ENCODE measurements at regions not wholly inside any gene's neighbourhood (a gene's known extent, or its start where the extent isn't known, plus 50 kb on each side); places are given as distances from the start of the nearest gene placed in this dataset.

GRCh38 chr10:76719006-76719405 is 918.6 kb downstream of the KCNMA1 start:
- TF ChIP-seq CTCF (IDR thresholded peaks at IDR 0.05; ENCODE audit: low read depth, low read length), result no peak
- CTCF ChIA-PET, result no interaction called here
- Histone ChIP-seq H3K4me3 (ENCODE audit: low read depth, low read length) (no peak overlapping the region), H3K27me3 (ENCODE audit: control insufficient read depth, insufficient read depth, low read length) (peaks cover 5% of the 10 kb centered on the region), H3K9me3 (ENCODE audit: control insufficient read depth, insufficient read depth, low read length) (no peaks in the 10 kb centered on the region), H3K27ac (ENCODE audit: low read depth, low read length) (no peak overlapping the region)
- POLR2A ChIA-PET, result no interaction called here
- no peak for DNase-seq (ENCODE audit: low read depth, low spot score)

- DNase-seq (ENCODE audit: low read depth, low spot score), result no peak
- CTCF ChIA-PET, result interaction anchor here (0.6 to 0.7 kb wide), 2 partner anchors 62 to 282 kb away, joined by 3 read pairs; no protein-coding TSS in a partner anchor
- no peak overlapping the region for H3K4me3 ChIP-seq (ENCODE audit: low read depth, low read length)
- H3K9me3 ChIP-seq (ENCODE audit: control insufficient read depth, insufficient read depth, low read length), result no peaks in the 10 kb centered on the region
- no peak for TF ChIP-seq CTCF (IDR thresholded peaks at IDR 0.05; ENCODE audit: low read depth, low read length)
- no peaks in the 10 kb centered on the region for H3K27me3 ChIP-seq (ENCODE audit: control insufficient read depth, insufficient read depth, low read length)
- POLR2A ChIA-PET, result no interaction called here
- H3K27ac ChIP-seq (ENCODE audit: low read depth, low read length), result no peak overlapping the region
Measured at GRCh38 chr10:76717141-76717540, 920.5 kb downstream of the KCNMA1 start.

GRCh38 chr10:76711222-76711997 is 926.2 kb downstream of the KCNMA1 start:
- H3K27ac ChIP-seq (ENCODE audit: low read depth, low read length), result no peak overlapping the region
- peaks cover 3% of the 10 kb centered on the region; the same call in 1 of the 2 replicates for H3K9me3 ChIP-seq (ENCODE audit: control insufficient read depth, insufficient read depth, low read length)
- ChIA-PET CTCF (no interaction called here), POLR2A (no interaction called here)
- no peak overlapping the region for H3K4me3 ChIP-seq (ENCODE audit: low read depth, low read length)
- TF ChIP-seq CTCF (IDR thresholded peaks at IDR 0.05; ENCODE audit: low read depth, low read length), result no peak
- peaks cover 4% of the 10 kb centered on the region for H3K27me3 ChIP-seq (ENCODE audit: control insufficient read depth, insufficient read depth, low read length)
- no peak for DNase-seq (ENCODE audit: low read depth, low spot score)

GRCh38 chr10:76700241-76700640 is 937.4 kb downstream of the KCNMA1 start:
- Histone ChIP-seq H3K4me3 (ENCODE audit: low read depth, low read length) (no peak overlapping the region), H3K27ac (ENCODE audit: low read depth, low read length) (no peak overlapping the region), H3K9me3 (ENCODE audit: control insufficient read depth, insufficient read depth, low read length) (no peaks in the 10 kb centered on the region), H3K27me3 (ENCODE audit: control insufficient read depth, insufficient read depth, low read length) (no peaks in the 10 kb centered on the region)
- ChIA-PET CTCF (no interaction called here), POLR2A (no interaction called here)
- no peak for DNase-seq (ENCODE audit: low read depth, low spot score)
- TF ChIP-seq CTCF (IDR thresholded peaks at IDR 0.05; ENCODE audit: low read depth, low read length), result no peak

- ChIA-PET CTCF (no interaction called here), POLR2A (no interaction called here)
- no peak overlapping the region for H3K27ac ChIP-seq (ENCODE audit: low read depth, low read length)
- no peaks in the 10 kb centered on the region for H3K9me3 ChIP-seq (ENCODE audit: control insufficient read depth, insufficient read depth, low read length)
- no peak overlapping the region for H3K4me3 ChIP-seq (ENCODE audit: low read depth, low read length)
- TF ChIP-seq CTCF (IDR thresholded peaks at IDR 0.05; ENCODE audit: low read depth, low read length), result no peak
- H3K27me3 ChIP-seq (ENCODE audit: control insufficient read depth, insufficient read depth, low read length), result no peaks in the 10 kb centered on the region
- no peak for DNase-seq (ENCODE audit: low read depth, low spot score)
Measured at GRCh38 chr10:76697923-76698322, 939.7 kb downstream of the KCNMA1 start.
